GM12892 (cell line): ENCODE measurements at regions not wholly inside any gene's neighbourhood (a gene's known extent, or its start where the extent isn't known, plus 50 kb on each side); places are given as distances from the start of the nearest gene placed in this dataset.

ENCODE experiments used
- POLR2A ChIP-seq: IDR thresholded peaks from 2 replicates; pipeline ENCODE4 v1.6.1; 2011; ENCODE audit warnings: low read depth, low read length, control low read depth
- POLR2AphosphoS5 ChIP-seq: IDR thresholded peaks from 2 replicates; pipeline ENCODE4 v1.6.1; 2011; ENCODE audit warnings: low read depth, low read length, control low read depth
- TAF1 ChIP-seq: IDR thresholded peaks from 2 replicates; pipeline ENCODE4 v1.6.1; 2011; ENCODE audit warnings: low read depth, mild to moderate bottlenecking, control low read depth, low read length, borderline replicate concordance

DNA sequence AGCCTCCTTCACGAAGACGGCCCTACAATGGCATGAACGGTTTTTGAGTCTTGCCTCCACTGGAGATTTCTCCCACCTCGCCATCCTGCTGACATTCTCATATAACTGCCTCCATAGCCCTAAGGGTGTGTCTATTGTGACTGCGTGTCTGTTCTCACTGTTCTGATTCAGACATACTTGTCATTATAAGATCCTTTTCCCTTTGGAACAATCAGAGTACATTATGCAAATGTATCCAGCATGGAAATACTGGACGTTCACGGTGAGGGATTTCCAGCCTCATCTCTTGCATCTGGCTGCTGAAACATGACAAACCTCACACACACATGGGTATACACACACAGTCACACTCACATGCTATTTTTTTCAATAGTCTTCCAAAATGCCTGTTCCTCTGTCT, 402.1 kb downstream of the DIRAS2 start:
- TF ChIP-seq POLR2AphosphoS5, result no peak
- TF ChIP-seq POLR2A, result no peak
- TF ChIP-seq TAF1, result no peak
